Kidney tubule cell (primary cell): ENCODE measurements at regions not wholly inside any gene's neighbourhood (a gene's known extent, or its start where the extent isn't known, plus 50 kb on each side); places are given as distances from the start of the nearest gene placed in this dataset.
"Not testable (repeated sequence)": the region's sequence is repeated elsewhere in the genome, so short reads cannot be mapped to it uniquely, and the experiment has no call there.

ENCODE experiments used
- DNase-seq: peaks from one replicate; pipeline ENCODE4 v3.0.0-alpha.2; 2018; ENCODE audit warnings: low spot score

DNA sequence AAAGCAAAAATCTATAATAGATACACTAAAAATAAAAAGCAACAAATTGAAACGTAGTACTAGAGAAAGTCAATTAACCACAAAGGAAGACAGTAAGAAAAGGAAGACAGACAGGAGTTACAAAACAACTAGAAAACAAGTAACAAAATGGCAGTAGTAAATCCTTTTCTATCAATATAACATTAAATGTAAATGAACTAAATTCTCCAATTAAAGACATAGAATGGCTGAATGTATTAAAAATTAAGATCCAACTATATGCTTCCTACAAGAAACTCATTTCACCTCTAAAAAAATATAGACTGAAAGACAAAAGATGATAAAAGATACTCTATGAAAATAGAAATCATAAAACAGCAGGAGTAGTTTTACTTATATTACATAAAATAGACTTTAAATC lies 79.1 kb downstream of the CTH start:
- DNase-seq = no peak

DNA sequence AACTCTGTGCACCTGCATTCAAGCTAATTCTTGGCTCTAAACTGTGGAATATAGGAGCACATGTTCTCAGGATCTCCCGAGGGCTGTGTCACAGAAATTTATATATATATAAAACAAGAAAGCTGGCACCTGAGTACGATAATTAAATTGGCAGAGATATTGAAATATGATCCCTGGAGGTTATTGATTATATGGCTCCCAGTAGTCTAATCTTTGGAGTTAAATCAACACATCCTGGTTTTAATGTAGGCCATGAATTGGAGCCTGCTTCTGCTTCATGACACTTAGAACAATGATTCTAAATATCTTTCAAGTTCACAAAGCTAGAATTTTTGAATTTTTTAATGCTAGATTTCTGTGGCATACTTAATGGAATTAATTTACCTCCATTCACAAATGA lies 84.3 kb downstream of the CTH start:
- no peak for DNase-seq

DNA sequence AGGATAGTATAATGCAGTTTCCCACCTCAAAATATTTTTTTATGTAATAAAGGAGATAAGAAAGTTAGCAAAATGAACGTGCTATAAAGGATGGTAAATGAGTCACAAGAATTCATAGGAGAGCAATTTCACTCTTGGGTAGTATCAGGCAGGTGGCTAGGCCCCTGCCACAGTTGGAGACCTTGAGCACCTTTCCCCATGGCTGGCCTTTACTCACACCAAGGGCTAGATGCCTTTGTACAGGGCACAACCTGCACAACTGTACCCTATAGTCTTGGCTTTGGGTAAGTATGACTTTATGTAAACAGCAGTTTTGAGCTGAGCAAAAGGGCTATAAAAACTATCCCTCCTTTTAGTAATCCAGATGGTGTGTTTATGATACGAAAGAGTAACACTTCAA lies 85.1 kb downstream of the CTH start:
- DNase-seq = no peak

DNA sequence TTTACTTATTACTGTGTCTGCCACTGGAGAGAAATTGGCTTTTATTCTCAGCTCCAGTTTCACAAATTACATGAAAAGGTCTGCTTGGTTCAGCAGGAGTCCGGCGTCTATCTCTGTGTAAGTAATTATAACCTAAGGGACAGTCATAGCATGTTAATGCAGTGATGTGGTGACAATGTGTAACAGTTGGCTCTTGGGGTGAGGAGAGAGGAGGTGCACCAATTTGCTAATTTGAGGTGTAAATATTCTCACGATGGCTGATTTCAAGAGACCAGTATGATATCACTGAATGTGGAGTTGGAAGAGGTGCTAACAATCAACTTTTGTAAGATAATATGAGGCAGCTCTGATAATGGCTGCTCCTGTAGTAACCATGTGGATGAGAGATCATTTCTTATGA lies 86.1 kb downstream of the CTH start:
- DNase-seq = no peak

DNA sequence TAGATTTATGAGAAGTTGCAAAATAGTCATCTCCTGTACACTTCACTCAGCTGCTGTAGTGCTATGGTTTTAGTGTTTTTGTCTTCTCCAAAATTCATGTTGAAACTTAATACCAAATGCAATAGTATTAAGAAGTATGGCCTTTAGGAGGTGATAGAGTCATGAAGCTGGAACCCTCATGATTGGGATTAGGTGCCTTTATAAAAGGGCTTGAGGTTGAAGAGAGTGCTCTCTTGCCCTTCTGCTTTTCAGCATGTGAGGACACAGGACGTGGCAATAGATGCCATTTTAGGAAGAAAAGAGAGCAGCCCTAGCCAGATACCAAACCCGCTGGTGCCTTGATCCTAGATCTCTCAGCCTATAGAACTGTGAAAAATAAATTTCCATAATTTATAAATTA lies 87.6 kb downstream of the CTH start:
- no peak for DNase-seq

DNA sequence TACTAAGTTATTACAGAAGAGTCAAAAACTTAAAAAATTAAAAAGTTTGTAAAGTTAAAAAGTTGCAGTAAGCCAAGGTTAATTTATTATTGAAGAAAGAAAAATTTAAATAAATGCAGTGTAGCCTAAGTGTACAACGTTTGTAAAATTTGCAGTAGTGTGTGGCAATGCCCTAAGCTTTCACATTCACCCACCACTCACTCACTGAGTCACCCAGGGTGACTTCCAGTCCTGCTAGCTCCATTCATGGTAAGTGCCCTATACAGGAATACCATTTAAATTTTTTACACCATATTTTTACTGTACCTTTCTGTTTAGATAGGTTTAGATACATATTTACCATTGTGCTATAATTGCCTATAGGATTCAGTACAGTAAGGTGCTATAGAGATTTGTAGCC lies 88.6 kb downstream of the CTH start:
- DNase-seq = peak; percentile 43

DNA sequence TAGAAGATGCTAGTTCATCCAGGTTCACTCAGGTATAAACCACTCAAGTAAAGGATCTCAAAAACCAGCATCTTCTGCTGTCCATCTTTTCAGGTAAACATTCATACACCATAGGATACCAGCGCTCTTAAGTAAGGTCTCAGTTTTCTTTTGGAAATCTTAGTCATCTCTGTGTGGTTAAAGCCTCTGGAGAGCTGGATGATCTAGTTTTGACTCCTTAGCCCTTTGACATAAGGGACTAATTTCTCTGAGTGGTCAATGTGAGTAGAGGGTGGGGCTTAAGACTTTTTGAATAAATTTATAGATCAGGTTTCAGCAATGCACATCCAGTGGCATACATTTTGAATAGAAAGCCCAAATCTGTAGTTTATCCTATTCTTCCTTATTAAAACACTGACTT lies 92.3 kb downstream of the CTH start:
- peak; percentile 33 for DNase-seq

DNA sequence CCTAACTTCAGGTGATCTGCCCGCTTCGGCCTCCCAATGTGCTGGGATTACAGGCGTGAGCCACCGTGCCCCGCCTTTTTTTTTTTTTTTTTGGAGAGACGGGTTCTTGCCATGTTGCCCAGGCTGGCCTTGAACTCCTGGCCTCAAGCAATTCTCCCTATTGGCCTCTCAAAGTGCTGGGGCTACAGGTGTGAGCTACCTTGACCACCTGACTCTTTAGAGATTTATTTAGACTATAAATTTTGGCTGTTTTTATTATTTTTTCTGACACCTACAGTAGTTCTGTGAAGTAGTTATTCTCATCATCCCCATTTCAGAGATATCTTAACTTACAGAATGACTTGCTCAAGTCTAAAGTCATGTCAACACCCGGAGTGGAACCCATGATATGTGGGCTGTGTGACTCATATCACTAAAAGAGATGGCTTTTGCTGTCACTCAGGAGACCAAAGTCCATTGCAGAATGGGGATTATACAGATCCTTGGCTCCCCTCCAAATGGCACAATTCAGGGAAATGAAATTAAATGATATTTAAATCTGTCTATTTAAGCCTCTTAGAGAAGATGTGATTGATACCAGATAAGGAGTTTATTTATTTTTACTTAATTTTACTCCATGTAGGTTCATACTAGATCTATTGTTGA lies 93.2 kb downstream of the CTH start:
- peak; percentile 63 for DNase-seq

DNA sequence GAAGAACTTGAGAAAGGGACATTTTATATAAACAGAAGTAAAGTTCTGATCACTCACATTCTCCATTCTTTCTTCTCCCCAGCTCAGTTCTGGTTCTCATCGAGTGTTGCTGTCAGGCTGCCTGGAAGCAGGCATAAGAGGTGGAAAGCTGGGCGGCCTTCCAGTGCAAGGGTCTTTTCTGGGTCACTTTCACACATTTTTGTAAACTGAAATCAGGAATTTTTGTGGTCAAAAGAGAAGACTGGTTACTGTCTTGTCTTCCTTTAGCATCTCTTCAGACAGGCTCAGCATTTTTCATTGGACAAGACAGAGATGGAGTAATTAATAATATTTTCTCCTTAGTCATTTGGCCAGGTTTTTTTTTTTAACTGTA lies 93.7 kb downstream of the CTH start:
- peak; percentile 59 for DNase-seq

DNA sequence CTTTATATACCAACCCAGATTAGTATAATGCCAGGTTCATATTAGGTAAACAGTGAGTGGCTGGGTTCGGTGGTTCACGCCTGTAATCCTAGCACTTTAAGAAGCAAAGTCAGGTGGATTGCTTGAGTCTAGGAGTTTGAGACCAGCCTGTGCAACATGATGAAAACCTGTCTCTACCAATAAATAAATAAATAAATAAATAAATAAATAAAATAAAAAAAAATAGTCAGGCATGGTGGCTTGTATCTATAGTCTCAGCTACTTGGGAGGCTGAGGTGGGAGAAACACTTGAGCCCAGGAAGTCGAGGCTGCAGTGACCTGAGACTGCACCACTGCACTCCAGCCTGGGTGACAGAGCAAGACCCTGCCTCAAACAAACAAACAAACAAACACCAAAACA lies 96.9 kb downstream of the CTH start:
- not testable (repeated sequence) for DNase-seq

DNA sequence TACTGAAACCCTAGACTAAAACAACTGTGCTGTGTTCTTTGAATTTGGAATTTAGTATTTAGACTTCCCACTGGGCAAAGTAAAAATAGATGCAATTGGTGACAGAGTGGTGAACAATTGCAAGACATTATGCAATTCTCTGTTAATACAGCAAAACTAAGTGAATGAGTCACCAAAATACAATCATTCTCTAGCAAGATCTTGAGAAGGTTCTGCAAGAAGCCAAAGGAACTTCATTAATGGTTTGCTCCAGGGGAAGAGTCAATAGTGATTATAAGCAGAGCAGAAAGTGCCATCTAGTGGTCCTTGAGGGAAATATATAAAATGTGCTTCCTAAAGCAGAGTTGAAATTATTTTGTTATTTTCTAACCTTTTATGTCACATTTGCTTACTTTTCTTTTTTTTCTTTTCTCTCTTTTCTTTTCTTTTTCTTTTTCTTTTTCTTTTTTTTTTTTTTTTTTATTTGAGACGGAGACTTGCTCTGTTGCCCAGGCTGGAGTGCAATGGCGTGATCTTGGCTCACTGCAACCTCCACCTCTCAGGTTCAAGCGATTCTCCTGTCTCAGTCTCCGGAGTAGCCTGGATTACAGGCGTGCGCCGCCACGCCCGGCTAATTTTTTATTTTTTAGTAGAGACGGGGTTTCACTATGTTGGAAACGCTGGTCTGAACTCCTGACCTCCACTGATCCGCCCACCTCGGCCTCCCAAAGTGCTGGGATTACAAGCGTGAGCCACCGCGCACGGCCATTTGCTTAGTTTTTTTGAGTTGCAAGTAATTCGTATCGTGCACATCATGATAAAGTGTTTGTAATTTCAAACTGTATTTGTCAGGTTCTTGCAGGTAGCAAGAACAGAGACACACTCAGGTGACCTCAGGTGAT lies 99.2 kb downstream of the CTH start:
- DNase-seq = peak; percentile 92

DNA sequence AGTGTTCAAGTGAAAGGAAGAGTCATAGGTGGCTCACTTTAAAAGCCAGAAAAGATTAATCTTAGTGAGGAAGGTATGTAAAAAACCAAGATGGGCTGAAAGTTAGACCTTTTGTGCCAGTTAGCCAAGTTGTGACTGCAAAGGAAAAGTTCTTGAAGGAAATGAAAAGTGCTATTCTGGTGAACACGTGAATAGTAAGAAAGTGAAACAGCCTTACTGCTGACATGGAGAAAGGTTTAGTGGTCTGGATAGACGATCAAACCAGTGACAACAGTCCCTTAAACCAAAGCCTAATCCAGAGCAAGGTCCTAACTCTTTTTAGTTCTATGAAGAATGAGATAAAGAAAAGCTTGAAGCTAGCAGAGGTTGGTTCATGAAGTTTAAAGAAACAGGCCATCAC lies 106.4 kb downstream of the CTH start:
- no peak for DNase-seq

DNA sequence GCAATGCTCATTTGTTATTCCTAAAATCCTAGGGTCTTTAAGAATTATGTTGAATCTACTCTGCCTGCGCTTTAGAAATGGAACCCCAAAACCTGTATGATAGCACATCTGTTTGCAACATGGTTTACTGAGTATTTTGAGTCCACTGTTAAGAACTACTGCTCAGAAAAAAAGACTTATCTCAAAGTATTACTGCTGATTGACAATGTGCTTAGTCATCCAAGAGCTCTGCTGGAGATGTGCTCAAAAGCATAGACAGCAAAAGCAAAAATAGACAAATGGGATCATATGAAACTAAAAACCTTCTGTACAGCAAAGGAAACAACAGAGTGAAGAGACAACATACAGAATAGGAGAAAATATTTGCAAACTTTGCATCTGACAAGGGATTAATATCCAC lies 107.0 kb downstream of the CTH start:
- DNase-seq = no peak

DNA sequence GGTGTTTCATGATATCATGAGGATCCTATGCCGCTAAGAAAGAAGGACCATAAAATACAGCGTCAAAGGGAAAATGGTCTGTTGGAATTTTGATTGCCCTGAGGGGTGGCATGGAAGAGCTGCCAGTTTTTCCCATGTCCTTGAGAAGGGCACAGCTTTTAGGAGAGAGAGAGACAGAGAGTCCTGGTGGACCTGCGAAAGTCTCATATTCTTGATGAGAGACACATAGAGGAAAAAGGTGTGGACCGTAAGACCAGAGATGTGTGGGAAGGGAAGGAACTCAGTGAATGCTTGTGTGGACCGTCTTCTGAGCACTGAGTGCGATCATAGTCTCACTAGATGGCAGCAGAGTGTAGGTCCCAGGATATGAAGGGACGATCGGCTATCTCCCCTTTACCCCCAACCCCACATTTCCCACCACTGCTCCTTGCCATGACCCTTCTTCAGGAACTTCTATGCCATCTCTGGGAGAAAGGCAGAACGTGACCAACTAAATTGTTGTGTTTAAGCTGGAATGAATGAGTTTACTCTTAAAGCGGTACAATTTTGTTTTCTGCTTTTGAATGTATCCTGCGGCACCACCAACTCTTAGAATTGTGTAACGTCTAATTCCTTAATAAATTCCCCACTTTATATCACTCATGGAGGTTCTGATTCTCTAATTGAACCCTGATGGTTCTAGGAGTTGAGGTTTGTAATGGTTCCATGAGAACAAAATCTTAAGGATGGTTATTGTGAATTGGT lies 117.7 kb downstream of the CTH start:
- DNase-seq = peak; percentile 41

DNA sequence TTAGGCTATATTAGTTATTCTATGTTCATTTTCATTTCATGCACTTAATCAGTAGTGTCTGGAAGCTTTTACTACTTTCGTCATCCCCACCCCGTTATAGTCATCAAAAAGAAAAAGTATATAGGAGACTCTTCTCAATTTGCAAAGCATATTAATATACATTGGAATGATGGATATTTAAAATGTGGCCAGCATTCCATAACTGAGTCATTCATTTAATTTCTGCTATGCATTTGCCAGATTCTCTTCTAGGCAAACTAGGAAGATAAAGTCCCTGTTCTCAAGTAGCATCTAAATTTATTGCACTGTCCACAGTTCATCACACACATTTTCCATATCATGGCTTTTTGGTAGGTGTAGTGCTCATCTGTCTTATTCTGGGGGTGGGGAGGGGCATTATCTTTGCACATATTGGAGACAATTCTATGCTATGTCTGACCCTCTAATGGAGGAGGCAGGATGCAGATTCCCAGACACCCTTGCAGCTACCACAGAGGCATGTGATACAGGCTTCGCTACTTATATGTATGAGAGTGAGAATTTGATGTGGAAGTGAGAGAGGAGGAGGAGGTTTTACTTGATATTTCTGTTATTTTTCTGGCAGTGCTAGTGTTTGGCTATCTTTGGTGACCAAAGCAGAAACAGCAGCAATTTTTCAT lies 125.8 kb downstream of the CTH start:
- DNase-seq = no peak

DNA sequence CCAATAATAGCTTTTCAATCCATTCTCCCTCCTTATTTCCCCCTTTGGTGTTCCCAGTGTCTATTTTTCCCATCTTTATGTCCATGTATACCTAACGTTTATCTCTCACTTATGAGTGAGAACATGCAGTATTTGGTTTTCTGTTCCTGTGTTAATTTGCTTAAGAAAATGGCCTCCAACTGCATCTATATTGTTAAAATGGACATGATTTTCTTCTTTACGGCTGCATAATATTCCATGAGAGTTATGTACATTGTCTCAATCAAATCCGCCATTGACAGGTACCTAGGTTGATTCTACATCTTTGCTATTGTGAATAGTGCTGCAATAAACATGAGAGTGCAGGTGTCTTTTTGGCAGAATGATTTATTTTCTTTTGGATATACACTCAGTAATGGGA lies 126.7 kb downstream of the CTH start:
- no peak for DNase-seq

DNA sequence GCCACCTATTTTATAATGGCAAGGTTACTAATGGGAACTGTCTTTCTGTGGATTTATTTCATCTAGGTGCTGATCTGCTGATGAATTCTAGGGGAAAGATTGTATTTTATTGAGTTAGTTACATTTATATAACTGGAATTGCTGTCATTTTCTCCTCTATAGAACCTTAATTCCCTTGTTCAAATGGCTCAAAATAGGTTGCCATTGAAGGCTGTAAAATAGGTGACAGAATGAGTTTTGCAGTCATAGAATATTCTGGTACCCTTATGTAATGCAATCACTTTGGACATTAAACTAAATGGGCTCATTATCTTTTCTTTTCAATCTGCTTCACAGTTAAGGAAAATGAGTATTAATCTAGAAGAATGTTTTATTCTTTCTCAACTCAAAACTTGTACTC lies 131.0 kb downstream of the CTH start:
- DNase-seq = no peak

DNA sequence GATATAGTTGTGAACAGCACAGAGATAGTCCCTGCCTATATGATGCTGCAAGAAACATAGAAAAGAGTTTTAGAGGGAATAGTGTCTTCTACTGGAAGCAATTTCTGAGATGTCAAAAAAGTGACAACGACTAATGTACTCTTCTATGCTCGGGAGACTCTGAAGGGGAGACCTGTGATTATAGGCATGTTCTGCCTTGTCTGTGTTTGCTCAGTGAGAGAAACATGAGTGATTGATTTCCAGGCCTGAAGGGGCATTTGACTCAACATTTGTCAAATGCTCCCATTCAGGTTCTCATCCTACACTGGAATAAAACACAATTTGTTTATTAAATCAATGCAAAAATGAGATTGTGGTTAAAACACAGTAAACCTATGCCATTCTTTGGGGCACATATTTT lies 131.8 kb downstream of the CTH start:
- DNase-seq = no peak

DNA sequence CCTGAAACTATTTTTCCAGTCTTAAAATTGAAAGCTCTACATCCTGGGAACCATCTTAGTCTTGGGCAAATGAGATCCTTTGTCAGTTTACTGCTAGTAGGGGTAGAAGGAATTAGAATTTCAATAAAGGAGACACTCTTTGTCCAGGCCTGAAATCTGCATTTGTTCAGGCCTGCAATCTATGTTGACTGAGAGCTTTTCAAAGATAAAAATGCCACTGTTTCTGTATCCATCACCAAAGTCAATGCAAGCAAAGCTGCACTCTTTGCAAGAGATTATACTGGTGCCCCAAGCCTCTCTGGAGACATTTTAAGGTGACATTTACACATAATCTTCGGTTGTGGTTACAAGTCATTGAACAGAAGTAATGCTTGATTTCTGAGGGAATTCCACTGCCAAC lies 135.7 kb downstream of the CTH start:
- no peak for DNase-seq

DNA sequence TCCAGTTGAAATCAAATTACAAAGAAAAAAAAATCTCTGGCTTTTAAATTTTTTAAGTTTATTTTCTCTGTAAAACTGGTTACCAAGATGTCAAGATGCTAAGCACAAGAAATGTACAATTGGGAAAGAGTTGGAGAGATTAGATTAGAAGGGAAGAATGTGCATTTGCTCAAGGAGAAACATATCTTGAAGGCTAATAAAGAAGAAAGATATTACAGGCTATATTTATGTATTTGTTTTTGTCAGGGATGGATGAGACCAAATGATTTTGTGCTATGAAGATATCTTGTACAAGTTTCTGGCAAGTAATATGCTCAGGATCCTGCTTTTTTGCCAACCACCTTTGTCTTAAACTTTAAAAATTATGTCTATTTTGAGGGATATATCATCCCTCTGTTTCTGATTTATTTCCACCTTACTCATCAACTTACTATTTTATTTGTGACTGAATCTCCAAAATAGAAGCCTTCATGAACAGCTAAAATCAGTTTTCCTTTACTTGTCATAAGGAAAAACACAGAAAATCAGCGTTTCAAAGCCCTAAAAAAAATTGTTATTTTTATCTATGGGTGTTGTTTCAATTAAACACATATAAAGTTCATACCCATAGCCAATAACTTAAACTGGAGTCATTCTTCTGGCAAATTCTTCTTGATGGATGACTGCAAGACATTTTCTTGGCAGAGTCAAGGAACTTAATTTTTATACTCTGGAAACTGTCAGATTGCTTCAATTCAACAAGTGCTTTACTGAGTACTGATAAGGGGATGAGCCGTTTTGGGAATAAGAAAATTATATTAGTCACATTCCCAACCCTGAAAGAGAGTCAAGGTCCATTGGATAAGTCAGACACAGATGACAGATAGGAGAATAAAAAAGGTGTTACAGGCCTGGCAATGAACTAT lies 141.8 kb downstream of the CTH start:
- no peak for DNase-seq

DNA sequence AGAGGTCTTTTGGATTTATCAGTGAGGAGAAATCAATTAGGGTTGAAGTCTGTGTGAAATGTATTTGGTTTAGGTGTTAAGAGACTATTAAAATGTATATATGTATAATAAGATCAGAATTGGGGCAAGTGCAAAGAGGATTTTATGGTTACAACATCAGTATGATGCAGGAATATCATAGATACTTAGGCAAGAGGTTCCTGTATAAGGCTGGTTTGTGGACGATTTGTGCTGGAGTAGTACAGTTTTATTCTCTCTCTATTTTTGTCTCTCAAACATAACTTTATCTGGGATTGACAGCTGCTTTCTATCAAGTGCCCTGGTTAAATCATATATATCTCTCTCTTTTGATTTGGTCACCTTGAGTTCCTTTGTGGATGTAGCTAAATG lies 142.5 kb downstream of the CTH start:
- DNase-seq = no peak

DNA sequence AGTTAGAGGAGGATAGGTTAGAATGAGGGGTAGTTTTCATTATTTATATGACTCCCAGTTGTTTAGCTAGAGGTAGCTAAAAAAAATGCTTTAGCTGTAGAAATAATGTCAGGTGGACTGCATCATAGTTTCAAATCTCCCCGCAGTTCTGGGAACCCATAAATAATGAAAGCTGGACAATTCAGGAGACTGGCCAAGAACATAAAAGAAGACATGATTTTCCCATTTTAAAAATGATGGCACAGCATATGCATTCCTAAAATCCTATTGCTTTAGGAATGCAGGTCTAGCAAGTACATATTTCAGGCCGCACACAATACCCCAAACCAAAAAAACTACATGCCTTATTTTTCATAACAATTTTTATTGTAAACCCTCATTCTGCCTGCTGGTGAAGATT lies 143.3 kb downstream of the CTH start:
- DNase-seq = no peak
